ENCODE measurements at regions not wholly inside any gene's neighbourhood (a gene's known extent, or its start where the extent isn't known, plus 50 kb on each side); places are given as distances from the start of the nearest gene placed in this dataset.

DNA sequence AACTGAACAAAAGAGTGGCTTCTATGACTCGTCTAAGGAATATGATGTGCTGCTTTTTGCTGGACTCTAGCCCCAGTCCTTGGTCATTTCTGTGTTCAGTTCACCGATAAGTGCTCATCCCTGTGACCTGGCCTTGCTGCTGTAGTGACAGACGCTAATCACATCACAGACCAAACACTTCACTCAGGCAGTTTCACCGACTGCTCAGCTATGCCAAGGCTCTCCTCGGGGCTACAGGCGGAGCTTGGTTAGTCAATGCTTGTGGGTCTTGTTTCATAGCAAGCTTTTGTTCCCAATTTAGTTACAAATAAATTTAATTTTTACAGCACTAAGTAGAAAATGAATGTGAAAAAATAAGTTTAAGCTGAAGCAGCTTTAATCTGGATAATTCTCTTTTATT, 190.8 kb upstream of the PRKCQ start:
- Histone ChIP-seq H3K27me3 (ENCODE audit: control insufficient read depth in 1 of 2, insufficient read depth in 2 of 2, low read length in 2 of 2) (peaks cover 0 to 3% of the 10 kb centered on the region in 2 experiments; a peak in 1 of 5 replicates), H3K27ac (ENCODE audit: extremely low read length, insufficient read depth, low read length) (no peak overlapping the region), H4K20me1 (ENCODE audit: insufficient read depth, low read length) (no peaks in the 10 kb centered on the region), H3K4me3 (replicated peaks in 1 of 3; ENCODE audit: insufficient read depth in 1 of 3, low read depth in 2 of 3, low read length in 3 of 3) (no peak overlapping the region), H3K36me3 (replicated peaks in 1 of 2; ENCODE audit: control insufficient read depth in 1 of 2, insufficient read depth in 2 of 2, low read length in 2 of 2) (no peaks in the 10 kb centered on the region), H3K4me2 (ENCODE audit: low read depth, low read length) (no peak overlapping the region), H3K9me3 (ENCODE audit: low read length) (no peaks in the 10 kb centered on the region), H3K4me1 (ENCODE audit: insufficient read depth, low read length) (no peaks in the 10 kb centered on the region), H3K79me2 (ENCODE audit: insufficient read depth, low read length) (no peaks in the 10 kb centered on the region), H3K9ac (ENCODE audit: insufficient read depth, low read depth, low read length) (no peak overlapping the region), H2AFZ (ENCODE audit: low read length) (no peak overlapping the region)
- in situ Hi-C loops (cut with HindIII; ENCODE audit: extremely low pct_ligation_motif_present, low pct_unique_long_range_greater_than_20kb) (no loop called here), intact Hi-C loops (cut with micrococcal nuclease; ENCODE audit: unreplicated experiment) (no loop called here)
- POLR2A ChIA-PET: no interaction called here
- FAIRE-seq (no peak), ATAC-seq (no peak), DNase-seq (ENCODE audit: low spot score) (no peak)
- CTCF ChIA-PET (ENCODE audit: low intra/inter-chr PET ratio, low total read pairs): no interaction called here
- 31% methylated on average over 6 of the region's 6 CpGs for WGBS (ENCODE audit: low lambda C conversion rate)
- BruUV-seq (replicated peaks): no TSS peak
- TF ChIP-seq FOXP1 (IDR thresholded peaks at IDR 0.05) (no peak), FOXP1 (CRISPR knock-in tag; IDR thresholded peaks at IDR 0.05) (no peak), ZC3H4 (CRISPR knock-in tag; IDR thresholded peaks at IDR 0.05; ENCODE audit: borderline replicate concordance) (no peak), TBP (CRISPR knock-in tag; IDR thresholded peaks at IDR 0.05) (no peak), ZFP90 (CRISPR knock-in tag; IDR thresholded peaks at IDR 0.05; ENCODE audit: borderline replicate concordance) (no peak), TCF12 (IDR thresholded peaks at IDR 0.05) (no peak), TCF12 (CRISPR knock-in tag; IDR thresholded peaks at IDR 0.05) (no peak), IRF2 (CRISPR knock-in tag; IDR thresholded peaks at IDR 0.05) (no peak), ZMYM4 (CRISPR knock-in tag; IDR thresholded peaks at IDR 0.05) (no peak), ZFP36L1 (CRISPR knock-in tag; IDR thresholded peaks at IDR 0.05) (no peak), GATAD2A (CRISPR knock-in tag; IDR thresholded peaks at IDR 0.05) (no peak), PCBP2 (optimal IDR thresholded peaks at IDR 0.05; ENCODE audit: low read depth, low read length, poor library complexity, severe bottlenecking) (no peak), NR1H2 (CRISPR knock-in tag; IDR thresholded peaks at IDR 0.05; ENCODE audit: borderline replicate concordance, low read depth) (no peak)
- TF ChIP-seq, protein P1, sequence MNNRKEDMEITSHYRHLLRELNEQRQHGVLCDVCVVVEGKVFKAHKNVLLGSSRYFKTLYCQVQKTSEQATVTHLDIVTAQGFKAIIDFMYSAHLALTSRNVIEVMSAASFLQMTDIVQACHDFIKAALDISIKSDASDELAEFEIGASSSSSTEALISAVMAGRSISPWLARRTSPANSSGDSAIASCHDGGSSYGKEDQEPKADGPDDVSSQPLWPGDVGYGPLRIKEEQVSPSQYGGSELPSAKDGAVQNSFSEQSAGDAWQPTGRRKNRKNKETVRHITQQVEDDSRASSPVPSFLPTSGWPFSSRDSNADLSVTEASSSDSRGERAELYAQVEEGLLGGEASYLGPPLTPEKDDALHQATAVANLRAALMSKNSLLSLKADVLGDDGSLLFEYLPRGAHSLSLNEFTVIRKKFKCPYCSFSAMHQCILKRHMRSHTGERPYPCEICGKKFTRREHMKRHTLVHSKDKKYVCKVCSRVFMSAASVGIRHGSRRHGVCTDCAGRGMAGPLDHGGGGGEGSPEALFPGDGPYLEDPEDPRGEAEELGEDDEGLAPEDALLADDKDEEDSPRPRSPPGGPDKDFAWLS (CRISPR knock-in tag; IDR thresholded peaks at IDR 0.05; ENCODE audit: borderline replicate concordance): no peak
- TF ChIP-seq, protein P2, sequence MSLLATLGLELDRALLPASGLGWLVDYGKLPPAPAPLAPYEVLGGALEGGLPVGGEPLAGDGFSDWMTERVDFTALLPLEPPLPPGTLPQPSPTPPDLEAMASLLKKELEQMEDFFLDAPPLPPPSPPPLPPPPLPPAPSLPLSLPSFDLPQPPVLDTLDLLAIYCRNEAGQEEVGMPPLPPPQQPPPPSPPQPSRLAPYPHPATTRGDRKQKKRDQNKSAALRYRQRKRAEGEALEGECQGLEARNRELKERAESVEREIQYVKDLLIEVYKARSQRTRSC (CRISPR knock-in tag; IDR thresholded peaks at IDR 0.05; ENCODE audit: low read depth): no peak
- TF ChIP-seq, protein P3, sequence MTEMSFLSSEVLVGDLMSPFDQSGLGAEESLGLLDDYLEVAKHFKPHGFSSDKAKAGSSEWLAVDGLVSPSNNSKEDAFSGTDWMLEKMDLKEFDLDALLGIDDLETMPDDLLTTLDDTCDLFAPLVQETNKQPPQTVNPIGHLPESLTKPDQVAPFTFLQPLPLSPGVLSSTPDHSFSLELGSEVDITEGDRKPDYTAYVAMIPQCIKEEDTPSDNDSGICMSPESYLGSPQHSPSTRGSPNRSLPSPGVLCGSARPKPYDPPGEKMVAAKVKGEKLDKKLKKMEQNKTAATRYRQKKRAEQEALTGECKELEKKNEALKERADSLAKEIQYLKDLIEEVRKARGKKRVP (CRISPR knock-in tag; IDR thresholded peaks at IDR 0.05): no peak
- TF ChIP-seq, protein P4, sequence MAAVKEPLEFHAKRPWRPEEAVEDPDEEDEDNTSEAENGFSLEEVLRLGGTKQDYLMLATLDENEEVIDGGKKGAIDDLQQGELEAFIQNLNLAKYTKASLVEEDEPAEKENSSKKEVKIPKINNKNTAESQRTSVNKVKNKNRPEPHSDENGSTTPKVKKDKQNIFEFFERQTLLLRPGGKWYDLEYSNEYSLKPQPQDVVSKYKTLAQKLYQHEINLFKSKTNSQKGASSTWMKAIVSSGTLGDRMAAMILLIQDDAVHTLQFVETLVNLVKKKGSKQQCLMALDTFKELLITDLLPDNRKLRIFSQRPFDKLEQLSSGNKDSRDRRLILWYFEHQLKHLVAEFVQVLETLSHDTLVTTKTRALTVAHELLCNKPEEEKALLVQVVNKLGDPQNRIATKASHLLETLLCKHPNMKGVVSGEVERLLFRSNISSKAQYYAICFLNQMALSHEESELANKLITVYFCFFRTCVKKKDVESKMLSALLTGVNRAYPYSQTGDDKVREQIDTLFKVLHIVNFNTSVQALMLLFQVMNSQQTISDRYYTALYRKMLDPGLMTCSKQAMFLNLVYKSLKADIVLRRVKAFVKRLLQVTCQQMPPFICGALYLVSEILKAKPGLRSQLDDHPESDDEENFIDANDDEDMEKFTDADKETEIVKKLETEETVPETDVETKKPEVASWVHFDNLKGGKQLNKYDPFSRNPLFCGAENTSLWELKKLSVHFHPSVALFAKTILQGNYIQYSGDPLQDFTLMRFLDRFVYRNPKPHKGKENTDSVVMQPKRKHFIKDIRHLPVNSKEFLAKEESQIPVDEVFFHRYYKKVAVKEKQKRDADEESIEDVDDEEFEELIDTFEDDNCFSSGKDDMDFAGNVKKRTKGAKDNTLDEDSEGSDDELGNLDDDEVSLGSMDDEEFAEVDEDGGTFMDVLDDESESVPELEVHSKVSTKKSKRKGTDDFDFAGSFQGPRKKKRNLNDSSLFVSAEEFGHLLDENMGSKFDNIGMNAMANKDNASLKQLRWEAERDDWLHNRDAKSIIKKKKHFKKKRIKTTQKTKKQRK (IDR thresholded peaks at IDR 0.05; ENCODE audit: low read length): no peak
